ENCODE measurements at regions not wholly inside any gene's neighbourhood (a gene's known extent, or its start where the extent isn't known, plus 50 kb on each side); places are given as distances from the start of the nearest gene placed in this dataset.

DNA sequence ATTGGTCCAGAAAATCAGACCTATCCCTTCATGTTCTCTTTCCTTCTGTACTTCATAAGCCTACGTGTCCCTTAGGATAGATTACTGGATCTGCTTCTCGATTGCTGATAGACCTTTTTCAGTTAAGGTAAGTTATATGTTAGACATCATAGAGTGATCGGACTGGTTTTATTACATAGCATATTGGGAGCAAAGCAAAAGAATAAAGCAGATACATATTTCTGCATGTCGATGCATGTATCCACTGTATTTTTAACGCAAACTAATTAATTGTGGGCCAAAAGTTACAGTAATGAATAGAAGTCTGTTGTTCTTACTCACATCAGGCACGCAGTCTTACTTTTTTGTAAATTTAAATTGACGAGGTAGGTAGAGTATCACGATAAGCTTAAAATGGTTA is 106.4 kb downstream of the SLIT2 start:
- H3K36me3 Mint-ChIP-seq (ENCODE audit: insufficient read depth, unreplicated experiment), result no peaks in the 10 kb centered on the region
- TF ChIP-seq CTCF (IDR thresholded peaks at IDR 0.05; ENCODE audit: unreplicated experiment), result no peak
- no peaks in the 10 kb centered on the region for H3K9me3 Mint-ChIP-seq (ENCODE audit: unreplicated experiment)
- H3K27ac Mint-ChIP-seq (ENCODE audit: low read depth, unreplicated experiment), result no peak overlapping the region
- no peaks in the 10 kb centered on the region for H3K4me1 Mint-ChIP-seq (ENCODE audit: insufficient read depth, unreplicated experiment)
- no TSS peak for BruUV-seq (replicated peaks)
- H3K4me3 Mint-ChIP-seq (ENCODE audit: unreplicated experiment), result no peak overlapping the region
- POLR2A ChIA-PET, result no interaction called here
- intact Hi-C loops (cut with micrococcal nuclease), result no loop called here
- CTCF ChIA-PET, result no interaction called here
- no peak for DNase-seq (ENCODE audit: unreplicated experiment)
- H3K27me3 Mint-ChIP-seq (ENCODE audit: insufficient read depth, unreplicated experiment), result no peaks in the 10 kb centered on the region

- Mint-ChIP-seq H3K9me3 (ENCODE audit: unreplicated experiment) (no peaks in the 10 kb centered on the region), H3K36me3 (ENCODE audit: insufficient read depth, unreplicated experiment) (no peaks in the 10 kb centered on the region), H3K4me1 (ENCODE audit: insufficient read depth, unreplicated experiment) (no peaks in the 10 kb centered on the region), H3K4me3 (ENCODE audit: unreplicated experiment) (no peak overlapping the region), H3K27me3 (ENCODE audit: insufficient read depth, unreplicated experiment) (no peaks in the 10 kb centered on the region), H3K27ac (ENCODE audit: low read depth, unreplicated experiment) (no peak overlapping the region)
- ChIA-PET CTCF (no interaction called here), POLR2A (no interaction called here)
- intact Hi-C loops (cut with micrococcal nuclease), result no loop called here
- no TSS peak for BruUV-seq (replicated peaks)
- no peak for TF ChIP-seq CTCF (IDR thresholded peaks at IDR 0.05; ENCODE audit: unreplicated experiment)
- DNase-seq (ENCODE audit: unreplicated experiment), result no peak
Observed at GRCh38 chr4:20359692-20360091, 108.0 kb downstream of the SLIT2 start.

DNA sequence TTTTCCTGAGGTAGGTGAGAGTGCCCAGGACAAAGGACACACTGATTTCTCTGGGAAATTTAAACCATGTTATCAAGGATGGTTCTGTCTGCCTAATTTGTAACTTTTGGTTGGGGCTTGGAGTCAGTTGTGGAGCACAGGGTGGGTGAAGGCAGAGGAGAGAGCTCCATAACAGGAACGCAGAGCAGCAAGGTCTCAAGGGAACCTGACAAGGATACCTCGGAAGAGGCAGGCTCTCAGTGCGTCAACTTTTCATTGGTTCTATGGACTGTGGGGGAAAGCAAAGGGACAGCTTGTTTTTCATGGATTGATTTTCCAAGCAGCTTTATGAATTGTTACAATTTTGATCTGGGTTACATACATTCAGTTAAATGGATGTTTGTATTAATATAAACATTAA is 110.4 kb downstream of the SLIT2 start:
- no peaks in the 10 kb centered on the region for H3K27me3 Mint-ChIP-seq (ENCODE audit: insufficient read depth, unreplicated experiment)
- no peak for TF ChIP-seq CTCF (IDR thresholded peaks at IDR 0.05; ENCODE audit: unreplicated experiment)
- H3K4me3 Mint-ChIP-seq (ENCODE audit: unreplicated experiment), result no peak overlapping the region
- ChIA-PET POLR2A (no interaction called here), CTCF (interaction anchor here (0.9 kb wide), 1 partner anchor 33 kb away, joined by 6 read pairs; no protein-coding TSS in a partner anchor)
- intact Hi-C loops (cut with micrococcal nuclease), result no loop called here
- no peak overlapping the region for H3K27ac Mint-ChIP-seq (ENCODE audit: low read depth, unreplicated experiment)
- DNase-seq (ENCODE audit: unreplicated experiment), result no peak
- no TSS peak for BruUV-seq (replicated peaks)
- H3K4me1 Mint-ChIP-seq (ENCODE audit: insufficient read depth, unreplicated experiment), result no peaks in the 10 kb centered on the region
- no peaks in the 10 kb centered on the region for H3K9me3 Mint-ChIP-seq (ENCODE audit: unreplicated experiment)
- H3K36me3 Mint-ChIP-seq (ENCODE audit: insufficient read depth, unreplicated experiment), result no peaks in the 10 kb centered on the region

- Mint-ChIP-seq H3K27me3 (ENCODE audit: insufficient read depth, unreplicated experiment) (no peaks in the 10 kb centered on the region), H3K4me3 (ENCODE audit: unreplicated experiment) (no peak overlapping the region), H3K27ac (ENCODE audit: low read depth, unreplicated experiment) (no peak overlapping the region), H3K36me3 (ENCODE audit: insufficient read depth, unreplicated experiment) (no peaks in the 10 kb centered on the region), H3K9me3 (ENCODE audit: unreplicated experiment) (no peaks in the 10 kb centered on the region), H3K4me1 (ENCODE audit: insufficient read depth, unreplicated experiment) (no peaks in the 10 kb centered on the region)
- ChIA-PET POLR2A (no interaction called here), CTCF (interaction anchor here (1.1 kb wide), 1 partner anchor 31 kb away, joined by 3 read pairs; no protein-coding TSS in a partner anchor)
- BruUV-seq (replicated peaks), result no TSS peak
- intact Hi-C loops (cut with micrococcal nuclease), result no loop called here
- no peak for TF ChIP-seq CTCF (IDR thresholded peaks at IDR 0.05; ENCODE audit: unreplicated experiment)
- no peak for DNase-seq (ENCODE audit: unreplicated experiment)
Observed at GRCh38 chr4:20364969-20365368, 113.3 kb downstream of the SLIT2 start.
